ENCODE measurements at regions not wholly inside any gene's neighbourhood (a gene's known extent, or its start where the extent isn't known, plus 50 kb on each side); places are given as distances from the start of the nearest gene placed in this dataset.

GRCh38 chr11:38014405-38014804 lies 1416.4 kb upstream of the RAG2 start:
- Histone ChIP-seq H3K4me3 (no peak overlapping the region), H3K27me3 (no peaks in the 10 kb centered on the region), H3K9me3 (peaks cover 0 to 9% (median 3%) of the 10 kb centered on the region in 4 donors), H3K36me3 (no peaks in the 10 kb centered on the region), H3K27ac (no peak overlapping the region), H3K4me1 (no peaks in the 10 kb centered on the region)
- DNase-seq: peak in 1 of 2 donors; percentile 15
- 29 to 72% (median 61%) methylated on average over 1 of the region's 1 CpG for WGBS, 5 donors
- TF ChIP-seq POLR2AphosphoS5 (IDR thresholded peaks at IDR 0.05): no peak
- TF ChIP-seq EP300 (IDR thresholded peaks at IDR 0.05): no peak
- no peak for TF ChIP-seq POLR2A (IDR thresholded peaks at IDR 0.05)
- TF ChIP-seq CTCF (IDR thresholded peaks at IDR 0.05): no peak
- intact Hi-C loops (cut with DNase I; ENCODE audit: low total_unique reads): no loop called here

GRCh38 chr11:38013157-38013556 lies 1415.1 kb upstream of the RAG2 start:
- WGBS, 5 donors: 75 to 87% (median 82%) methylated on average over 8 of the region's 8 CpGs
- intact Hi-C loops (cut with DNase I; ENCODE audit: low total_unique reads): no loop called here
- H3K36me3 ChIP-seq: no peaks in the 10 kb centered on the region

GRCh38 chr11:38011496-38011895 lies 1413.5 kb upstream of the RAG2 start:
- H3K4me1 ChIP-seq: no peaks in the 10 kb centered on the region
- no peak overlapping the region for H3K27ac ChIP-seq
- H3K27me3 ChIP-seq: no peaks in the 10 kb centered on the region
- H3K36me3 ChIP-seq: no peaks in the 10 kb centered on the region
- intact Hi-C loops (cut with DNase I; ENCODE audit: low total_unique reads): no loop called here
- TF ChIP-seq CTCF (IDR thresholded peaks at IDR 0.05) (no peak), POLR2A (IDR thresholded peaks at IDR 0.05) (no peak), EP300 (IDR thresholded peaks at IDR 0.05) (no peak), POLR2AphosphoS5 (IDR thresholded peaks at IDR 0.05) (no peak)
- H3K9me3 ChIP-seq: no peaks in the 10 kb centered on the region
- no peak for DNase-seq
- H3K4me3 ChIP-seq: no peak overlapping the region

More at GRCh38 chr11:38013157-38013556, 1415.1 kb upstream of the RAG2 start:
- Histone ChIP-seq H3K9me3 (no peaks in the 10 kb centered on the region), H3K27me3 (no peaks in the 10 kb centered on the region), H3K4me3 (no peak overlapping the region), H3K4me1 (no peaks in the 10 kb centered on the region), H3K27ac (no peak overlapping the region)
- DNase-seq: no peak
- no peak for TF ChIP-seq POLR2AphosphoS5 (IDR thresholded peaks at IDR 0.05)
- TF ChIP-seq EP300 (IDR thresholded peaks at IDR 0.05): no peak
- TF ChIP-seq CTCF (IDR thresholded peaks at IDR 0.05): no peak
- no peak for TF ChIP-seq POLR2A (IDR thresholded peaks at IDR 0.05)

DNA sequence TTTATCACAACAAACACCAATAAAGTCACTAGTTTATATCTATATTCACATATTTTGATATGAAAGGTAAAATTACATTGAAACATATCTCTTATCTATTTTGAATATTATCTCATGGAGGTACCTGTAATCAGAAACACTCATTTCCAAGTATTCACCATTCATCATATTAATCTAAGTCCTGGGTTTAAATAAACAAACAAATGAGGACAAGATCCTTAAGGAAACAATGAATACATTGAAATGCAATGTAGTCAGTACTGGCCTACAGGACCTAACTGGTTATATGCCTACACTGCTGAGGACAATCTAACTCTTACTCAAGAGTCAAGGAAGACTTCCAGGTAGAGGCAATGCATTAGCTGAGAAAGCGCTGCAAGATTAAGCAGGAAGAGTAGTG lies 1411.9 kb upstream of the RAG2 start:
- Histone ChIP-seq H3K9me3 (no peaks in the 10 kb centered on the region), H3K27me3 (no peaks in the 10 kb centered on the region), H3K4me3 (no peak overlapping the region), H3K4me1 (no peaks in the 10 kb centered on the region), H3K27ac (no peak overlapping the region), H3K36me3 (no peaks in the 10 kb centered on the region)
- intact Hi-C loops (cut with DNase I; ENCODE audit: low total_unique reads): no loop called here
- no peak for DNase-seq
- WGBS, 5 donors: 81 to 97% (median 87%) methylated on average over 1 of the region's 1 CpG
- TF ChIP-seq POLR2AphosphoS5 (IDR thresholded peaks at IDR 0.05) (no peak), CTCF (IDR thresholded peaks at IDR 0.05) (no peak), POLR2A (IDR thresholded peaks at IDR 0.05) (no peak), EP300 (IDR thresholded peaks at IDR 0.05) (no peak)

All from stomach (tissue), 8 donors.